GM19023 (cell line): ENCODE measurements at regions not wholly inside any gene's neighbourhood (a gene's known extent, or its start where the extent isn't known, plus 50 kb on each side); places are given as distances from the start of the nearest gene placed in this dataset.
A peak's percentile ranks its signal among the peaks of the same experiment; 100 is the strongest.

Source experiments
- ATAC-seq: cut with Tn5 transposase; IDR thresholded peaks from one replicate; pipeline ENCODE4 v1.9.1; 2021; ENCODE audit warnings: mild to moderate bottlenecking, moderate library complexity; ENCODE audit not compliant: unreplicated experiment

- no peak for ATAC-seq
Observed at GRCh38 chr3:36257158-36257852, 123.0 kb upstream of the STAC start.

- ATAC-seq: no peak
Observed at GRCh38 chr3:36258421-36258820, 121.9 kb upstream of the STAC start.

GRCh38 chr3:36259580-36259979, 120.7 kb upstream of the STAC start:
- no peak for ATAC-seq

- no peak for ATAC-seq
Observed at GRCh38 chr3:36269274-36269673, 111.0 kb upstream of the STAC start.

- ATAC-seq: no peak
Observed at GRCh38 chr3:36282766-36283165, 97.5 kb upstream of the STAC start.

- no peak for ATAC-seq
Observed at GRCh38 chr3:36295296-36295695, 85.0 kb upstream of the STAC start.

GRCh38 chr3:36297195-36297594, 83.1 kb upstream of the STAC start:
- no peak for ATAC-seq

GRCh38 chr3:36298188-36298587, 82.1 kb upstream of the STAC start:
- no peak for ATAC-seq

GRCh38 chr3:36302158-36302509, 78.2 kb upstream of the STAC start:
- no peak for ATAC-seq

- no peak for ATAC-seq
Observed at GRCh38 chr3:36302626-36303025, 77.7 kb upstream of the STAC start.

GRCh38 chr3:36303286-36303685, 77.0 kb upstream of the STAC start:
- ATAC-seq: no peak

- no peak for ATAC-seq
Observed at GRCh38 chr3:36305929-36306520, 74.3 kb upstream of the STAC start.

- no peak for ATAC-seq
Observed at GRCh38 chr3:36309092-36309491, 71.2 kb upstream of the STAC start.

- ATAC-seq: no peak
Observed at GRCh38 chr3:36312351-36312750, 68.0 kb upstream of the STAC start.

GRCh38 chr3:36317915-36318314, 62.4 kb upstream of the STAC start:
- ATAC-seq: peak; percentile 81

GRCh38 chr3:36318621-36319200, 61.6 kb upstream of the STAC start:
- no peak for ATAC-seq

GRCh38 chr3:36319680-36320079, 60.6 kb upstream of the STAC start:
- no peak for ATAC-seq
